Vagina (tissue), 2 donors: ENCODE measurements at regions not wholly inside any gene's neighbourhood (a gene's known extent, or its start where the extent isn't known, plus 50 kb on each side); places are given as distances from the start of the nearest gene placed in this dataset.

ENCODE experiments used
- POLR2A ChIP-seq, 2 donors: fragments of 450-650 bp; IDR thresholded peaks; one replicate each; pipeline ENCODE4 v1.6.1; 2017; ENCODE audit warnings: antibody characterized with exemption in 2 of 2, mild to moderate bottlenecking in 2 of 2, moderate library complexity in 2 of 2
- TF ChIP-seq, protein P1 (sequence below), 3 experiments: fragments of 450-650 bp in 2 of 3; fragments of 200-600 bp in 1 of 3; sonication (generic) in 1 of 3; IDR thresholded peaks; one replicate each; pipeline ENCODE4 v1.5.1; 2017 to 2019; ENCODE audit warnings: antibody characterized with exemption in 3 of 3, mild to moderate bottlenecking in 2 of 3, moderate library complexity in 2 of 3

- TF ChIP-seq, protein P1, sequence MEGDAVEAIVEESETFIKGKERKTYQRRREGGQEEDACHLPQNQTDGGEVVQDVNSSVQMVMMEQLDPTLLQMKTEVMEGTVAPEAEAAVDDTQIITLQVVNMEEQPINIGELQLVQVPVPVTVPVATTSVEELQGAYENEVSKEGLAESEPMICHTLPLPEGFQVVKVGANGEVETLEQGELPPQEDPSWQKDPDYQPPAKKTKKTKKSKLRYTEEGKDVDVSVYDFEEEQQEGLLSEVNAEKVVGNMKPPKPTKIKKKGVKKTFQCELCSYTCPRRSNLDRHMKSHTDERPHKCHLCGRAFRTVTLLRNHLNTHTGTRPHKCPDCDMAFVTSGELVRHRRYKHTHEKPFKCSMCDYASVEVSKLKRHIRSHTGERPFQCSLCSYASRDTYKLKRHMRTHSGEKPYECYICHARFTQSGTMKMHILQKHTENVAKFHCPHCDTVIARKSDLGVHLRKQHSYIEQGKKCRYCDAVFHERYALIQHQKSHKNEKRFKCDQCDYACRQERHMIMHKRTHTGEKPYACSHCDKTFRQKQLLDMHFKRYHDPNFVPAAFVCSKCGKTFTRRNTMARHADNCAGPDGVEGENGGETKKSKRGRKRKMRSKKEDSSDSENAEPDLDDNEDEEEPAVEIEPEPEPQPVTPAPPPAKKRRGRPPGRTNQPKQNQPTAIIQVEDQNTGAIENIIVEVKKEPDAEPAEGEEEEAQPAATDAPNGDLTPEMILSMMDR (IDR thresholded peaks at IDR 0.05) = no peak
- no peak for TF ChIP-seq POLR2A (IDR thresholded peaks at IDR 0.05)
Measured at GRCh38 chr2:191556463-191556862, 121.5 kb upstream of the NABP1 start.
